HepG2 (cell line): ENCODE measurements at regions not wholly inside any gene's neighbourhood (a gene's known extent, or its start where the extent isn't known, plus 50 kb on each side); places are given as distances from the start of the nearest gene placed in this dataset.

Experiments
- ATAC-seq: fragments of 200-7000 bp; cut with Tn5 transposase; 3 replicates; pipeline ENCODE4 v1.9.1; 2020; ENCODE audit warnings: mild to moderate bottlenecking, moderate library complexity
- BruUV-seq: library from RNA; stranded (reverse); fragments of 400-500 nt; replicated peaks from 2 replicates; lab custom pipeline; 2021; lab: Mats Ljungman, UMichigan
- CTCF ChIA-PET: fragments of 300-600 bp; formaldehyde crosslinking; extraction: SDS; loops from one replicate; lab custom pipeline; 2021; ENCODE audit warnings: low total read pairs, inconsistent platforms, low intra/inter-chr PET ratio; lab: Yijun Ruan, JAX
- POLR2A ChIA-PET: fragments of 350-600 bp; sonication (Branson Sonifier 250); formaldehyde crosslinking; loops from one replicate; lab custom pipeline; 2020; ENCODE audit warnings: antibody characterized with exemption, inconsistent platforms; lab: Yijun Ruan, JAX
- DNase-seq: peaks from one replicate; pipeline ENCODE4 v3.0.0-alpha.2; 2015; ENCODE audit warnings: low spot score
- FAIRE-seq: peaks from 3 replicates; lab custom pipeline; 2011; peaks lifted over from hg19 to GRCh38; lab: Jason Lieb, UNC
- H2AFZ ChIP-seq: one replicate; pipeline ENCODE4 v1.6.1; 2011; ENCODE audit warnings: low read length, inconsistent platforms
- H3K27ac ChIP-seq: fragments of 300-600 bp; 3 replicates; pipeline ENCODE4 v1.8.0; 2011; ENCODE audit warnings: mixed run types, mild to moderate bottlenecking, mixed read lengths, low read length, inconsistent platforms; ENCODE audit not compliant: insufficient read depth; ENCODE audit errors: extremely low read length
- H3K27me3 ChIP-seq, 2 experiments: fragments of 200-600 bp in 1 of 2; 2 replicates in 1 of 2; 3 replicates in 1 of 2; pipeline versions ENCODE4 v1.6.0 to v1.8.0; 2011; ENCODE audit warnings: low read length in 2 of 2, mild to moderate bottlenecking in 2 of 2, moderate library complexity in 2 of 2, inconsistent platforms in 1 of 2; ENCODE audit not compliant: insufficient read depth in 2 of 2, control insufficient read depth in 1 of 2
- H3K36me3 ChIP-seq, 2 experiments: fragments of 200-600 bp in 1 of 2; replicated peaks in 1 of 2; 2 replicates in 1 of 2; 3 replicates in 1 of 2; pipeline versions ENCODE4 v1.5.1 to v1.8.0; 2011; ENCODE audit warnings: low read length in 2 of 2, inconsistent platforms in 1 of 2; ENCODE audit not compliant: insufficient read depth in 2 of 2, control insufficient read depth in 1 of 2
- H3K4me1 ChIP-seq: 2 replicates; pipeline ENCODE4 v1.5.1; 2012; ENCODE audit warnings: low read length, inconsistent platforms; ENCODE audit not compliant: insufficient read depth
- H3K4me2 ChIP-seq: 2 replicates; pipeline ENCODE4 v1.6.0; 2011; ENCODE audit warnings: low read depth, low read length, inconsistent platforms
- H3K4me3 ChIP-seq, 3 experiments: fragments of 200-600 bp in 1 of 3; sonication (generic), shearing (Covaris generic) in 1 of 3; replicated peaks in 1 of 3; 2 replicates each; pipeline ENCODE4 v1.5.1; 2011 to 2016; ENCODE audit warnings: low read length in 3 of 3, inconsistent platforms in 2 of 3, low read depth in 2 of 3, mild to moderate bottlenecking in 2 of 3, control low read depth in 1 of 3, mixed read lengths in 1 of 3; ENCODE audit not compliant: insufficient read depth in 1 of 3
- H3K79me2 ChIP-seq: one replicate; pipeline ENCODE4 v1.6.1; 2011; ENCODE audit warnings: low read length, inconsistent platforms; ENCODE audit not compliant: insufficient read depth
- H3K9ac ChIP-seq: 2 replicates; pipeline ENCODE4 v1.6.0; 2011; ENCODE audit warnings: mild to moderate bottlenecking, low read depth, low read length, inconsistent platforms; ENCODE audit not compliant: insufficient read depth
- H3K9me3 ChIP-seq: 2 replicates; pipeline ENCODE4 v1.5.1; 2012; ENCODE audit warnings: mild to moderate bottlenecking, low read length
- H4K20me1 ChIP-seq: 2 replicates; pipeline ENCODE4 v1.6.0; 2011; ENCODE audit warnings: inconsistent platforms, mild to moderate bottlenecking, low read length, moderate library complexity; ENCODE audit not compliant: insufficient read depth
- AGO1 ChIP-seq: fragments of 200-400 bp; formaldehyde crosslinking; IDR thresholded peaks from 2 replicates; pipeline ENCODE4 v1.6.1; 2017; ENCODE audit warnings: mild to moderate bottlenecking, low read depth, low read length, moderate library complexity; ENCODE audit not compliant: poor library complexity, severe bottlenecking
- BRD4 ChIP-seq: sonication (generic); formaldehyde crosslinking; IDR thresholded peaks from 2 replicates; pipeline ENCODE4 v1.4.0; 2020; ENCODE audit warnings: missing genetic modification reagents
- CBFB ChIP-seq: sonication (generic); formaldehyde crosslinking; IDR thresholded peaks from 2 replicates; pipeline ENCODE4 v1.4.0; 2020; ENCODE audit warnings: missing genetic modification reagents
- HINFP ChIP-seq: sonication (generic); formaldehyde crosslinking; IDR thresholded peaks from 2 replicates; pipeline ENCODE4 v1.4.0; 2020; ENCODE audit warnings: low read depth, mild to moderate bottlenecking, missing genetic modification reagents
- MEIS2 ChIP-seq: sonication (generic); formaldehyde crosslinking; IDR thresholded peaks from 2 replicates; pipeline ENCODE4 v1.9.0; 2021; ENCODE audit warnings: mild to moderate bottlenecking, missing genetic modification reagents
- NR2C2 ChIP-seq: sonication (generic); formaldehyde crosslinking; IDR thresholded peaks from 2 replicates; pipeline ENCODE4 v1.4.0; 2020; ENCODE audit warnings: missing genetic modification reagents, mild to moderate bottlenecking, moderate library complexity, borderline replicate concordance
- RBAK ChIP-seq: sonication (generic); formaldehyde crosslinking; IDR thresholded peaks from 2 replicates; pipeline ENCODE4 v1.5.1; 2020; ENCODE audit warnings: mild to moderate bottlenecking, missing genetic modification reagents
- SP2 ChIP-seq: sonication (generic); formaldehyde crosslinking; IDR thresholded peaks from 2 replicates; pipeline ENCODE4 v1.5.1; 2020; ENCODE audit warnings: mild to moderate bottlenecking, missing genetic modification reagents
- STAT6 ChIP-seq: sonication (generic); formaldehyde crosslinking; IDR thresholded peaks from 2 replicates; pipeline ENCODE4 v1.4.0; 2020; ENCODE audit warnings: missing genetic modification reagents, mild to moderate bottlenecking, borderline replicate concordance
- THAP7 ChIP-seq: sonication (generic); formaldehyde crosslinking; IDR thresholded peaks from 2 replicates; pipeline ENCODE4 v1.8.1; 2023; ENCODE audit warnings: mild to moderate bottlenecking, missing genetic modification reagents
- ZMAT5 ChIP-seq: sonication (generic); formaldehyde crosslinking; IDR thresholded peaks from 2 replicates; pipeline ENCODE4 v1.5.0; 2020; ENCODE audit warnings: mild to moderate bottlenecking, low read depth, missing genetic modification reagents, borderline replicate concordance
- ZNF224 ChIP-seq: sonication (generic); formaldehyde crosslinking; IDR thresholded peaks from 2 replicates; pipeline ENCODE4 v1.5.0; 2020; ENCODE audit warnings: mild to moderate bottlenecking, missing genetic modification reagents
- ZNF546 ChIP-seq: sonication (generic); formaldehyde crosslinking; conservative IDR thresholded peaks from 2 replicates; pipeline ENCODE4 v1.8.1; 2023; ENCODE audit warnings: mild to moderate bottlenecking, missing genetic modification reagents
- in situ Hi-C: cut with HindIII; loops from 2 replicates; pipeline ENCODE4 v1.10.0; 2017; ENCODE audit warnings: low pct_unique_long_range_greater_than_20kb; ENCODE audit not compliant: extremely low pct_ligation_motif_present
- intact Hi-C: fragments of 100-400 bp; cut with micrococcal nuclease; formaldehyde crosslinking; loops from one replicate; pipeline ENCODE4 v1.10.0; 2022; ENCODE audit not compliant: unreplicated experiment

DNA sequence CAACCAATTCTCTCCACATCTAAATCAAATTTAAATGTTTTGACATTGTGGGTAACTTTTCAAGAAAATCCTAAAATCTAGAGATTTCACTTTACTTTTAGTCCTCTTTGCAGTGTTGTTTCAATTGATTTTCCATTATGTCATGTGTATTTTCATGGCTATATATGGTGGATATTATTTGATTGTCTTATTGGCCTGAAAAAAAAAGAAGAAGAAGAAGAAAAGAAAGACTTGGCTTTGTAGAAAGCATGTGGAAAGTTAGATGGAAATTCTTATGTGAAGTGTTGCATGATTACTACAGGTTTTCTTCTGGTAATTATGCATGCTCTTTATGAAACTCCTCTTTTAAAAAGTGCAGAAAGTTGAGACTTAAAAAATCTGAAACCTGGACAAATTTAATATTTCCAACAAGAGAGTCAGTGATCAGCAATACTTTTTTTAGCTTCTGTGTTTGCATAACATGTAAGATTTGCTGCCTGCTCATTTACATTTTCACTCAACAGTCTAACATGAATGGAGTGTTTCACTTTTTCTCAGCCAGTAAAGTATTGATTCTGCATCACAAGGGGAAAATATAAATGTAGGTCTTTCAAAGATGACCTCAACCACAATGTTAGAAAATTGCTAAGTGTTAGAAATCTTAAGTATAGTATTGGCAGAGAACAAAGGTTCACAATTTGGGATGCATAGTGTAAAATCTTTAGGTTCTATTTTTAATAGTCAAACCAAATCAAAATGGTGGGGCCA is 438.7 kb downstream of the BCKDHB start:
- DNase-seq (no peak), ATAC-seq (no peak), FAIRE-seq (no peak)
- Histone ChIP-seq H3K9ac (no peak overlapping the region), H3K9me3 (no peaks in the 10 kb centered on the region), H3K4me2 (no peak overlapping the region), H3K4me3 (no peak overlapping the region), H2AFZ (no peak overlapping the region), H4K20me1 (no peaks in the 10 kb centered on the region), H3K4me1 (no peaks in the 10 kb centered on the region), H3K27me3 (no peaks in the 10 kb centered on the region), H3K36me3 (no peaks in the 10 kb centered on the region), H3K27ac (no peak overlapping the region), H3K79me2 (no peaks in the 10 kb centered on the region)
- CTCF ChIA-PET, result no interaction called here
- TF ChIP-seq AGO1, result no peak
- no peak for TF ChIP-seq ZNF546 (CRISPR knock-in tag)
- TF ChIP-seq NR2C2 (CRISPR knock-in tag), result no peak
- TF ChIP-seq THAP7 (CRISPR knock-in tag), result no peak
- no peak for TF ChIP-seq ZMAT5 (CRISPR knock-in tag)
- TF ChIP-seq CBFB (CRISPR knock-in tag), result no peak
- no peak for TF ChIP-seq SP2 (CRISPR knock-in tag)
- no peak for TF ChIP-seq RBAK
- TF ChIP-seq BRD4, result no peak
- TF ChIP-seq HINFP, result no peak
- TF ChIP-seq MEIS2, result no peak
- TF ChIP-seq STAT6 (CRISPR knock-in tag), result no peak
- no peak for TF ChIP-seq ZNF224
- POLR2A ChIA-PET, result no interaction called here
- in situ Hi-C loops, result no loop called here
- BruUV-seq, result no TSS peak
- intact Hi-C loops, result no loop called here
